SIG-M5 treated with dmso at 0.1 percent for 504 hours (cell line): ENCODE measurements at regions not wholly inside any gene's neighbourhood (a gene's known extent, or its start where the extent isn't known, plus 50 kb on each side); places are given as distances from the start of the nearest gene placed in this dataset.
A peak's percentile ranks its signal among the peaks of the same experiment; 100 is the strongest.
"Not testable (repeated sequence)": the region's sequence is repeated elsewhere in the genome, so short reads cannot be mapped to it uniquely, and the experiment has no call there.

Source experiments
- DNase-seq: peaks from one replicate; lab custom pipeline; 2025; ENCODE audit not compliant: unreplicated experiment; lab: John Stamatoyannopoulos, UW

DNA sequence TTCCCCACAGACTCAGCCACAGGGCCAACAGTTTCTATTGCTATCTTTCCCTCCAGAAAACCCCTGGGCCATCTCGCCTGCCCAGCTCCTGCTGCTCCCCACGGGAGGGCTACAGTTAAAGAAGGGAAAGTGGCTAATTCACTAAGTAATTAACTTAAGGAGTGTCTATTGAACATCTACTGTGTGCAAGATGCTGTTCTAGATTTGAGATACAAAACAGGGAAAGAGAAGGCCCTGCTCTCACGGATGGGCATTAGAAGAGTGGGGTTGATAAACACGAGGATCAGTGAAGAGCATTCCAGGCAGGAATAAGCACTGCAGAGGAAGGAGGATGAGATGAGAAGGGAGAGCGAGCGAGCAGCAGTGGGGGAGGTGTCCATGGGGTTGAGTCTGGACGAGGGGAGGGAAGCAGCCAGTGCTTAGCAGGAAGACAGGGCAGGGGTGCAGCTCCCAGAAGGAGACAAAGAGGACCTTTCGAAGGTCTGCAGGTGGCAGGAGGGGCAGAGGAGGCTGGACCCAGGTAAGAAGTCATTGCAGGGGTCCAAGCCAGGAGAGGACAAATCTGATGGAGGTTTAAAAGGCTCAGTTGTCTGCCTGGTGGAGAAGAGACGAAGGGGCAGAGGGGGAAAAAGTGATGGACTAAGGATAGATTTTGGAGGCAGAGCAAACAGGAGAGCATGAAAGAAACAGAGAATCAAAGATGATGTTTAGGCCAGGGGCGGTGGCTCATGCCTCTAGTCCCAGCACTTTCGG, 64.7 kb downstream of the KLF15 start:
- no peak for DNase-seq

GRCh38 chr3:126291537-126291936, 65.7 kb downstream of the KLF15 start:
- DNase-seq: no peak

DNA sequence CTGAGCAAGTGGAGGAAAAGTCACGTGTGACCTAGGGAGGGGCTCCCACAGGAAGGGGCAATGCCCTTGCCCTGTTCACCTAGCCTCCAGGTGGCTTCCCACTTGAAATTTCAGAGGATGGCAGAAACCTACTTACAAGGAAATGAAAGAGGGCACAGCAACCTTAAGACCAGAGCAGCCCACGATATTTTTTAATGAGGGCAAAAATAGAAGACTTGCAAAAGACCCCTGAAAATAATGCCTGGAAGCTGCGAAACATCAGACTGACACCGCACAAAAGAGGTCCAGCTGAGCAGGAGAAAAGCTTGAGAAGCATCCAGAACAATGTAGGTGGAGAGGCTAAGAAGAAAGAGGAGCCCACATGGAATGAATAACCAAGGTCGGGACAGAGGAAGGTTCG, 66.1 kb downstream of the KLF15 start:
- DNase-seq: no peak

DNA sequence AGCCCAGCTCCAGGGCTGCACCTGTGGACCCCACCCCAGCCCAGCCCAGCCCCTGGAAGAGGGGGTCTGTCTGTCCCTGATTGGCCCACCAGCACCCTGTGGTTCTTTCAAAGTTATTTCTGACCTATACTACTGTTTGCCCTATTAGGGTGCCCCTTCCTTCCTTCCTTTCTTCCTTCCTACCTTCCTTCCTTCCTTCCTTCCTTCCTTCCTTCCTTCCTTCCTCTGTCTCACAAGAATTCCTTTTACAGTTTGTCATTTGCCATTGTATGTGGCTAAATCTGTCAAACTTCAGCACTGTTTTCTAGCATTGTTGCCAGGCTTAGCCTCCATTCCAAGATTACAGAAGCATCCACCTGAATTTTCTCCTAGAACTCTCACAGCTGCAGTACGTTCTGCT, 66.9 kb downstream of the KLF15 start:
- no peak for DNase-seq

DNA sequence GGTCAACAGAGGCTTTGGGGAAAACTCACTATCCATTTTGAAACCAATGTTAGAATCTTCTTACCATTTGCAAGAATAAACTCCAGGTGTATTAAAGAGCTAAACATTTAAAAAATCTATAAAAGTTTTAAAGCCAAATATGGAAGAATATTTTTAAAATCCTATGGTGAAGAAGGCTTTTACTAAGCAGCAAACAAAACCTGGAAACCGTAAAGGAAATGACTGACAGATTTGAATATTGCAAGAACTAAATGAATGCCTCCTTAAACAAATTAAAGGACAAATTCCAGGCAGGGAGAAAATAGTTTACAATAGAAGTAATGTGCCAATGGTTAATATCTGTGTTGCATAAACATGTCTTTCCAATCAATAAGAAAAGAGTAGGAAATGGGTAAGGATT, 68.1 kb downstream of the KLF15 start:
- DNase-seq: no peak

- DNase-seq: no peak
These were observed 68.9 kb downstream of the KLF15 start for GRCh38 chr3:126288314-126288713.

- DNase-seq: no peak
These were observed 69.5 kb downstream of the KLF15 start for GRCh38 chr3:126287536-126288241.

GRCh38 chr3:126287171-126287535, 70.1 kb downstream of the KLF15 start:
- DNase-seq: no peak

DNA sequence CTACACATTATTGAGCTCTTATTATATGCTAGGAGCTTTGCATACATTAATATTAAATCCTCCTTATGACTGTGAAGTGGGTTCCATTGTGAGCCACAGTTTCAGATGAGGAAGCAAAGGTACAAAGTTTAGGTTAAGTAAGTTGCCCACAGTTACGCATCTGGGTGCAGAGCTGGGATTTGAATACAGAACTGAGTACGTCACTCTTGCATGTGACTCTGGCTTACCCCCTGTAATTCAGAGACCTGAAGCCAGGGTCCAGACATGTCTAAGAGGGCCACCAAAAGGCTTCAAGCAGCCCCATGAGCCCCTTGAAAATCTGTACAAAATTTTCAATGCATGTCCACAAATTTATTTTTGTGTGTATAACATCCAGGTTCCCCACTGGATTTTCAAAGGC, 71.8 kb downstream of the KLF15 start:
- DNase-seq: no peak

GRCh38 chr3:126284258-126284904, 72.8 kb downstream of the KLF15 start:
- DNase-seq: no peak

DNA sequence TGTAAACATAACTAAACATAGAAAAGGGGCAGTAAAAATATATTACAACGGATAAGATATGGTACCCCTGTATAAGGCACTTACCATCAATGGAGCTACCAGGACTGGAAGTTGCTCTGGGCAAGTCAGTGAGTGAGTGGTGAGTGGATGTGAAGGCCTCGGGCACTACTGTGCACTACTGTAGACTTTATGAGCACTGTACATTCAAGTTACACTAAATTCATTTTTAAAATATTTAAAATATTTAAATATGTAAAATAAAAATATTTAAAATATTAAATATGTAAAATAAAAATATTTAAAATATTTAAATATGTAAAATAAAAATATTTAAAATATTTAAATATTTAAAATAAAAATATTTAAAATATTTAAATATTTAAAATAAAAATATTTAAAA, 73.6 kb downstream of the KLF15 start:
- not testable (repeated sequence) for DNase-seq

- DNase-seq: no peak
These were observed 77.4 kb downstream of the KLF15 start for GRCh38 chr3:126279853-126280252.

DNA sequence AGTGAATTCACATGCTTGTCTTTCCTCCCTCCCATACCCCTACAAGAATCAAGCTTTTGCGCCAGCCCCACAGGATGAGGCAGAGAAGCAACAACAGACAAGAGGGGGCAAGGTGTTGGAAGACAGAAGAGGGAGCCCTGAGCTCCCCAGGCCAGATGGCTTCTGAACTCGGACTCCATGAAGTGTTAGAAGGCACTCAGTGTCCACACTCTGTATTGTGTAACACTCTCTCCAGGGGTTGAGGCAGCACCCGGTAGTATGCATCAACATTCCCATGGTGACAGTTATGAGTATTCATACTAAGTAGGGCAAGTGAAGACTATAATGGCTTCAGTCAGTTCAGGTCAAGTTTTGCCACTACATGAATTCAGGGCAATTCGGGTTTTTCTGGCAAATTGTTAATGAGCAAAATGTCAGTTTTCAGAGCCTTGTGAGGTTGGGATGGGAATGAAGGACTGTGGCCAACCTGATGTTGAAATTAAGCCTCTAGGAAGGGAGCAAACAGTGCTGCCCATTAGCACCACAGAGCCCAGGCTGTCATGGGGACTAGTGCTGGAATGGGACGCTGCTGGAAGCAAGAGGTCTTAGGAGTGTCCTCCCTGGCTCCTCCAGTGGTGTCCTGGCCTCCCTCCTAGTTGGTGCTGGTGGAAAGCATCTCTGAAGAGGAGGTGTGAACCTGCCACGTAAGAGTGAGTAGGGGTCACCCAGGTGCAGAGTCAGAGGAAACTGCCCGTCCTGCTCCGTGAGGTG, 79.4 kb downstream of the KLF15 start:
- no peak for DNase-seq

DNA sequence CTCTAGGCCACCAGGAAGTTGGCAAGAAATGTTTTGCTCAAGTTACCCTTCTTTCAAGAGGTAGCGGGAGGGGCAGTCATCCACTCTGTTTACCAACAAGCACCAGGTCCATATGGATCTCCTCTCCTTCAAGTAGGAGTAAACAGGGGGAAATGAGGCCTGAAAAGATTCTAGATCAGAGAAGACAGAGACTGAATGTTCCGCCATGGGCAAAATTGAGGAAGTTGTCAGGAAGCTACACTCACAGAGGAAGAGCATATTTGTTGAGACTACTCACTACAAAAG, 81.6 kb downstream of the KLF15 start:
- peak; percentile 42 for DNase-seq

- DNase-seq: peak; percentile 83
These were observed 82.2 kb downstream of the KLF15 start for GRCh38 chr3:126274735-126275619.

GRCh38 chr3:126270145-126270811, 86.9 kb downstream of the KLF15 start:
- no peak for DNase-seq

GRCh38 chr3:126269354-126269753, 87.9 kb downstream of the KLF15 start:
- DNase-seq: no peak

- no peak for DNase-seq
These were observed 88.3 kb downstream of the KLF15 start for GRCh38 chr3:126268866-126269265.

DNA sequence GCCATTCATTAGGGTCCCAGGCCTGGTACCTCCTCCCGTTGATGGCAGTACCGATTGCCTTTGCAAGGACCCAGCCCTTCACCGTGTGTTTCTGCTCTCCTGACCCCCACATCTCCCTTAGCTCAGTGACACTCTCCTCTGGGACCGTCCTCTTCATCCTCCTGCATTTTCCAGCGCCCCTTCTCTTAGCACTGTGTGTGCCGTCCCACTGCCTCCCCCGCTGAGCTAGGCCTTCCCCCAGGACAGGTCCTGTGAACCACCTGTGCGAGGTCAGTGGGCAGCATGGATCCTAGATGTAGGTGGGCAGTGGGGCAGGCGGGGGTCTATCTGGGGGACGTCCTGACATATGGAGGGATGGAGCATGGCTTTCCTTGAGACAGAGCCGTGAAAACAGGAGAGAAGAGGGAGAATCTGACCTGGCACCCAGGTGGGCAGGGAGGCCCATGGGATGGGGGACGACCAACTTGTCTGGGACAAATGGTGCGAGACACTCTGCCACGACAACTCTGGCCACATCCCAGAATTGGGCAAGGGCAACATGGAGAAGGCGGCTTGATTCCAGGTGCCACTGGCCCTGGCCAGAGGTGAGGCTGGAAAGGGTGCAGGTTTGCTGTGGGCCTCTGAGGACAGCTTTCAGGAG, 87.7 kb upstream of the ALDH1L1 start:
- no peak for DNase-seq
